K562 (cell line): ENCODE measurements at regions not wholly inside any gene's neighbourhood (a gene's known extent, or its start where the extent isn't known, plus 50 kb on each side); places are given as distances from the start of the nearest gene placed in this dataset.

ENCODE experiments used
- AFF4 ChIP-seq: sonication (generic); formaldehyde crosslinking; IDR thresholded peaks from 2 replicates; pipeline ENCODE4 v1.8.0; 2023; ENCODE audit warnings: mild to moderate bottlenecking, missing genetic modification reagents
- BACH1 ChIP-seq: fragments of 200-800 bp; sonication (Bioruptor generic); IDR thresholded peaks from 2 replicates; pipeline ENCODE4 v1.6.1; 2016; ENCODE audit warnings: missing genetic modification characterization, missing compliant biosample characterization
- KDM1A ChIP-seq, 2 experiments: fragments of 450-650 bp; IDR thresholded peaks; 2 replicates each; pipeline ENCODE4 v1.6.1; 2016; ENCODE audit warnings: mild to moderate bottlenecking in 2 of 2
- NFYB ChIP-seq: IDR thresholded peaks from 2 replicates; pipeline ENCODE4 v1.6.1; 2011; ENCODE audit warnings: mild to moderate bottlenecking, moderate library complexity; ENCODE audit not compliant: insufficient read length; ENCODE audit errors: extremely low read depth
- PRDM10 ChIP-seq: fragments of 450-650 bp; IDR thresholded peaks from 2 replicates; pipeline ENCODE4 v1.6.1; 2018; ENCODE audit not compliant: partially characterized antibody
- RNF219 ChIP-seq: fragments of 250-450 bp; sonication (Bioruptor Pico); IDR thresholded peaks from 2 replicates; pipeline ENCODE4 v1.5.0; 2022; ENCODE audit warnings: mild to moderate bottlenecking
- ZBED1 ChIP-seq: IDR thresholded peaks from 2 replicates; pipeline ENCODE4 v1.6.1; 2014
- ZNF121 ChIP-seq: sonication (generic); formaldehyde crosslinking; conservative IDR thresholded peaks from 2 replicates; pipeline ENCODE4 v1.8.0; 2022; ENCODE audit warnings: missing genetic modification reagents
- ZNF239 ChIP-seq: fragments of 250-450 bp; sonication (Bioruptor Pico); IDR thresholded peaks from 2 replicates; pipeline ENCODE4 v1.4.0; 2020; ENCODE audit warnings: mild to moderate bottlenecking
- TF ChIP-seq, protein P1 (sequence below): fragments of 250-450 bp; sonication (Bioruptor Pico); IDR thresholded peaks from 2 replicates; pipeline ENCODE4 v1.5.0; 2021; ENCODE audit warnings: mild to moderate bottlenecking, borderline replicate concordance
- TF ChIP-seq, protein P2 (sequence below): sonication (generic); formaldehyde crosslinking; IDR thresholded peaks from 2 replicates; pipeline ENCODE4 v1.8.1; 2023; ENCODE audit warnings: mild to moderate bottlenecking, missing genetic modification reagents

- TF ChIP-seq ZNF121 (CRISPR knock-in tag): no peak
- TF ChIP-seq KDM1A (IDR thresholded peaks at IDR 0.05): no peak
- TF ChIP-seq BACH1 (tag): no peak
- TF ChIP-seq, protein P1, sequence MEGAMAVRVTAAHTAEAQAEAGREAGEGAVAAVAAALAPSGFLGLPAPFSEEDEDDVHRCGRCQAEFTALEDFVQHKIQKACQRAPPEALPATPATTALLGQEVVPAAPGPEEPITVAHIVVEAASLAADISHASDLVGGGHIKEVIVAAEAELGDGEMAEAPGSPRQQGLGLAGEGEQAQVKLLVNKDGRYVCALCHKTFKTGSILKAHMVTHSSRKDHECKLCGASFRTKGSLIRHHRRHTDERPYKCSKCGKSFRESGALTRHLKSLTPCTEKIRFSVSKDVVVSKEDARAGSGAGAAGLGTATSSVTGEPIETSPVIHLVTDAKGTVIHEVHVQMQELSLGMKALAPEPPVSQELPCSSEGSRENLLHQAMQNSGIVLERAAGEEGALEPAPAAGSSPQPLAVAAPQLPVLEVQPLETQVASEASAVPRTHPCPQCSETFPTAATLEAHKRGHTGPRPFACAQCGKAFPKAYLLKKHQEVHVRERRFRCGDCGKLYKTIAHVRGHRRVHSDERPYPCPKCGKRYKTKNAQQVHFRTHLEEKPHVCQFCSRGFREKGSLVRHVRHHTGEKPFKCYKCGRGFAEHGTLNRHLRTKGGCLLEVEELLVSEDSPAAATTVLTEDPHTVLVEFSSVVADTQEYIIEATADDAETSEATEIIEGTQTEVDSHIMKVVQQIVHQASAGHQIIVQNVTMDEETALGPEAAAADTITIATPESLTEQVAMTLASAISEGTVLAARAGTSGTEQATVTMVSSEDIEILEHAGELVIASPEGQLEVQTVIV (CRISPR knock-in tag): no peak
- TF ChIP-seq NFYB: no peak
- no peak for TF ChIP-seq ZNF239 (CRISPR knock-in tag)
- TF ChIP-seq RNF219 (CRISPR knock-in tag): no peak
- no peak for TF ChIP-seq AFF4 (CRISPR knock-in tag)
- no peak for TF ChIP-seq ZBED1
- TF ChIP-seq, protein P2, sequence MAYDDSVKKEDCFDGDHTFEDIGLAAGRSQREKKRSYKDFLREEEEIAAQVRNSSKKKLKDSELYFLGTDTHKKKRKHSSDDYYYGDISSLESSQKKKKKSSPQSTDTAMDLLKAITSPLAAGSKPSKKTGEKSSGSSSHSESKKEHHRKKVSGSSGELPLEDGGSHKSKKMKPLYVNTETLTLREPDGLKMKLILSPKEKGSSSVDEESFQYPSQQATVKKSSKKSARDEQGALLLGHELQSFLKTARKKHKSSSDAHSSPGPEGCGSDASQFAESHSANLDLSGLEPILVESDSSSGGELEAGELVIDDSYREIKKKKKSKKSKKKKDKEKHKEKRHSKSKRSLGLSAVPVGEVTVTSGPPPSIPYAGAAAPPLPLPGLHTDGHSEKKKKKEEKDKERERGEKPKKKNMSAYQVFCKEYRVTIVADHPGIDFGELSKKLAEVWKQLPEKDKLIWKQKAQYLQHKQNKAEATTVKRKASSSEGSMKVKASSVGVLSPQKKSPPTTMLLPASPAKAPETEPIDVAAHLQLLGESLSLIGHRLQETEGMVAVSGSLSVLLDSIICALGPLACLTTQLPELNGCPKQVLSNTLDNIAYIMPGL (CRISPR knock-in tag): no peak
- TF ChIP-seq PRDM10: no peak
These were observed 147.9 kb downstream of the TPBG start for GRCh38 chr6:82511546-82511945.
